ENCODE measurements at regions not wholly inside any gene's neighbourhood (a gene's known extent, or its start where the extent isn't known, plus 50 kb on each side); places are given as distances from the start of the nearest gene placed in this dataset.

- H3K9me3 Mint-ChIP-seq (ENCODE audit: low read depth, unreplicated experiment) = peaks cover 28% of the 10 kb centered on the region
- no peak overlapping the region for H3K4me3 Mint-ChIP-seq (ENCODE audit: low read depth, unreplicated experiment)
Measured at GRCh38 chr12:115337693-115338543, 653.9 kb upstream of the TBX3 start.

GRCh38 chr12:115336506-115336905 is 652.5 kb upstream of the TBX3 start:
- H3K27ac Mint-ChIP-seq (ENCODE audit: unreplicated experiment) = no peak overlapping the region
- intact Hi-C loops (cut with micrococcal nuclease; ENCODE audit: unreplicated experiment) = no loop called here
- H3K9me3 Mint-ChIP-seq (ENCODE audit: low read depth, unreplicated experiment) = peaks cover 23% of the 10 kb centered on the region
- TF ChIP-seq CTCF (IDR thresholded peaks at IDR 0.05; ENCODE audit: unreplicated experiment) = no peak
- H3K27me3 Mint-ChIP-seq (ENCODE audit: unreplicated experiment) = no peaks in the 10 kb centered on the region
- no peaks in the 10 kb centered on the region for H3K36me3 Mint-ChIP-seq (ENCODE audit: insufficient read depth, unreplicated experiment)
- no peak overlapping the region for H3K4me3 Mint-ChIP-seq (ENCODE audit: low read depth, unreplicated experiment)
- DNase-seq = no peak
- H3K4me1 Mint-ChIP-seq (ENCODE audit: low read depth, unreplicated experiment) = no peaks in the 10 kb centered on the region
- no TSS peak for BruUV-seq (replicated peaks)
- CTCF ChIA-PET = no interaction called here

More at GRCh38 chr12:115337693-115338543, 653.9 kb upstream of the TBX3 start:
- H3K27ac Mint-ChIP-seq (ENCODE audit: unreplicated experiment) = no peak overlapping the region
- CTCF ChIA-PET = no interaction called here
- H3K4me1 Mint-ChIP-seq (ENCODE audit: low read depth, unreplicated experiment) = no peaks in the 10 kb centered on the region
- no peak for DNase-seq
- no peaks in the 10 kb centered on the region for H3K27me3 Mint-ChIP-seq (ENCODE audit: unreplicated experiment)
- BruUV-seq (replicated peaks) = no TSS peak
- intact Hi-C loops (cut with micrococcal nuclease; ENCODE audit: unreplicated experiment) = no loop called here
- no peaks in the 10 kb centered on the region for H3K36me3 Mint-ChIP-seq (ENCODE audit: insufficient read depth, unreplicated experiment)
- TF ChIP-seq CTCF (IDR thresholded peaks at IDR 0.05; ENCODE audit: unreplicated experiment) = no peak

GRCh38 chr12:115335594-115335993 is 651.6 kb upstream of the TBX3 start:
- Mint-ChIP-seq H3K27me3 (ENCODE audit: unreplicated experiment) (no peaks in the 10 kb centered on the region), H3K27ac (ENCODE audit: unreplicated experiment) (no peak overlapping the region), H3K4me3 (ENCODE audit: low read depth, unreplicated experiment) (no peak overlapping the region), H3K9me3 (ENCODE audit: low read depth, unreplicated experiment) (peaks cover 23% of the 10 kb centered on the region), H3K36me3 (ENCODE audit: insufficient read depth, unreplicated experiment) (no peaks in the 10 kb centered on the region), H3K4me1 (ENCODE audit: low read depth, unreplicated experiment) (no peaks in the 10 kb centered on the region)
- BruUV-seq (replicated peaks) = no TSS peak
- CTCF ChIA-PET = no interaction called here
- no peak for DNase-seq
- TF ChIP-seq CTCF (IDR thresholded peaks at IDR 0.05; ENCODE audit: unreplicated experiment) = no peak
- intact Hi-C loops (cut with micrococcal nuclease; ENCODE audit: unreplicated experiment) = no loop called here

GRCh38 chr12:115335048-115335447 is 651.1 kb upstream of the TBX3 start:
- no peaks in the 10 kb centered on the region for H3K27me3 Mint-ChIP-seq (ENCODE audit: unreplicated experiment)
- DNase-seq = no peak
- BruUV-seq (replicated peaks) = no TSS peak
- no peaks in the 10 kb centered on the region for H3K36me3 Mint-ChIP-seq (ENCODE audit: insufficient read depth, unreplicated experiment)
- peaks cover 23% of the 10 kb centered on the region for H3K9me3 Mint-ChIP-seq (ENCODE audit: low read depth, unreplicated experiment)
- CTCF ChIA-PET = no interaction called here
- H3K4me3 Mint-ChIP-seq (ENCODE audit: low read depth, unreplicated experiment) = no peak overlapping the region
- H3K27ac Mint-ChIP-seq (ENCODE audit: unreplicated experiment) = no peak overlapping the region
- TF ChIP-seq CTCF (IDR thresholded peaks at IDR 0.05; ENCODE audit: unreplicated experiment) = no peak
- H3K4me1 Mint-ChIP-seq (ENCODE audit: low read depth, unreplicated experiment) = no peaks in the 10 kb centered on the region
- intact Hi-C loops (cut with micrococcal nuclease; ENCODE audit: unreplicated experiment) = no loop called here

All from Calu3 (cell line).